ENCODE measurements at regions not wholly inside any gene's neighbourhood (a gene's known extent, or its start where the extent isn't known, plus 50 kb on each side); places are given as distances from the start of the nearest gene placed in this dataset.
"Not testable (repeated sequence)": the region's sequence is repeated elsewhere in the genome, so short reads cannot be mapped to it uniquely, and the experiment has no call there.

- not testable (repeated sequence) for TF ChIP-seq CTCF, POLR2A, POLR2AphosphoS5 (IDR thresholded peaks at IDR 0.05)
These were observed 262.9 kb downstream of the ADGRD1 start for GRCh38 chr12:131216587-131216986.

Data from suprapubic skin (tissue), 4 donors.